HG03196 (cell line): ENCODE measurements at regions not wholly inside any gene's neighbourhood (a gene's known extent, or its start where the extent isn't known, plus 50 kb on each side); places are given as distances from the start of the nearest gene placed in this dataset.

Experiments used
- ATAC-seq: cut with Tn5 transposase; IDR thresholded peaks from one replicate; pipeline ENCODE4 v1.9.1; 2021; ENCODE audit not compliant: unreplicated experiment

- ATAC-seq = no peak
Observed at GRCh38 chr12:107271523-107271922, 178.2 kb upstream of the CRY1 start.

GRCh38 chr12:107275530-107275929, 182.2 kb upstream of the CRY1 start:
- ATAC-seq = no peak

DNA sequence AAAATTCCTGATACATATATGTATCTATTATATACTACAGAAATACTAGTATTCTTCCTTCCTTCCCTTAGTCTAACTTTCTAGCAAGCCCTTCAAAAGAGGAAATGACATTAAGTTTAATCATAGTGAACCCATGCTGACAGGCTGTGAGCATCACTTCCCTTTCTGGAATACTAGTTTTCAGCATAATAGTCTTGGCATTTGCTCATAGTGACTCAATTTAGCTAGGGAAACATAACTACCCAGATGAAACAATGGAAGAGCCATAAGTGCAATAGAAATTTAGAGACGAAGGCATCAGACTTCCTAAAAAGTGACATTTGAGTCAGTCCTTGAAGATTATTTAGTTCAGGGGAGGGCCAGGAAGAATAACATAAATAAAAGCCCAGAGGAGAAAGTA, 184.5 kb upstream of the CRY1 start:
- no peak for ATAC-seq

DNA sequence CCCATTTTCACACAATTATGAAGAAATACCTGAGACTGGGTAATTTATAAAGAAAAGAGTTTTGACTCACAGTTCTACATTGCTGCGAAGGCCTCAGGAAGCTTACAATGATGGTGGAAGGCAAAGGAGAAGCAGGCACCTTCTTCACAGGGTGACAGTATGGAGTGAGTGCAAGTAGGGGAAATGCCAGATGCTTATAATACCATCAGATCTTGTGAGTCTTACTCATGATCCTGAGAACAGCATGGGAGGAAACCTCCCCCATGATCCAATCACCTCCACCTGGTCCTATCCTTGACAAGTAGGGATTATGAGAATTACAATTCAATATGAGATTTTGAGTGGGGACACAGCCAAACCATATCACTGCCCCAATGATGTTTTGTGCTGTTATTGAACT, 189.3 kb upstream of the CRY1 start:
- no peak for ATAC-seq

GRCh38 chr12:107283652-107284051, 190.3 kb upstream of the CRY1 start:
- no peak for ATAC-seq

- no peak for ATAC-seq
Observed at GRCh38 chr12:107284692-107285091, 191.3 kb upstream of the CRY1 start.

DNA sequence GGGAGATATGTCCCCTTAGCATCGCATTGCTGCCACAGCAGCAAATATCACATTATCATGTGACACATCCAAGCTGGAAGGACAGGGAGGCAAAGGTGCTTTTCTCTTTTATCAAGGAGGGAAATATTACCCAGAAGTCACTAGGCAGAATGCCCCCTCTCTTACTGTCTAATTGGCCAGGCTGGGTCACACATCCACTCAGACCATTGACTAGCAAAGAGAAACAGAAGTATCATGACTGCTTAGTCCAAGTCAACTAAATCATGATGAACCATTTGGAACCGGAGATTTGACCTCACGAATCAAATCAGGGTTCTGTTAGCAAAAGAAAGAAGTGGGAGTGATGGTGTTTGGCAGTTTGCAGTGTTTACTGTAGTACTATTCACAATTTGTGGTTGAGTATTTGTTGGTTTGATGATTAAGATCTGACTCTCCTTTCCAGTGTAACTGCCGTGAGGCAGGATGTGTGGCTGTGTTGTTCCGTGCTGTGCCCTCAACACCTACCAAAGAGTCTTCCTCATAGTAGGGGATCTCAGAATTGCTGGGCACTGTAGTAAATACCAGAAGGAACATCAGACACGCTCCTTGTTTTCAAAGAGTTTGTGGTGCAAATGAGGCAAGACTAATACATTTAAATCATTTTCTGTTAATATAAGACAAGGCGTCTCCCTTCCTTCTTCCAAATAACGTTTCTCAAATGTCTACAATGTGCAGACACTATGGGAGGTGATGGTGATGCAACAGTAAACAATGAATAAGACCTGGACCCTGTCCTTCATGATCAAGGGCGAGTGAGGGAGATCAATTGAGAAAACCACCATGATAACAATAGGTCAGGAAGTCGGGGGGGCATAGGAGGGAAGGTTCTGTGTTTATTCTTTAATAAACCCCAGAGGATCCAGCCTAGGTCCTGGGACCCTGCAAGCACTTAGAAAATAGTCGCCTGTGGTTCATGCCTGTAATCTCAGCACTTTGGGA, 194.4 kb upstream of the CRY1 start:
- no peak for ATAC-seq

DNA sequence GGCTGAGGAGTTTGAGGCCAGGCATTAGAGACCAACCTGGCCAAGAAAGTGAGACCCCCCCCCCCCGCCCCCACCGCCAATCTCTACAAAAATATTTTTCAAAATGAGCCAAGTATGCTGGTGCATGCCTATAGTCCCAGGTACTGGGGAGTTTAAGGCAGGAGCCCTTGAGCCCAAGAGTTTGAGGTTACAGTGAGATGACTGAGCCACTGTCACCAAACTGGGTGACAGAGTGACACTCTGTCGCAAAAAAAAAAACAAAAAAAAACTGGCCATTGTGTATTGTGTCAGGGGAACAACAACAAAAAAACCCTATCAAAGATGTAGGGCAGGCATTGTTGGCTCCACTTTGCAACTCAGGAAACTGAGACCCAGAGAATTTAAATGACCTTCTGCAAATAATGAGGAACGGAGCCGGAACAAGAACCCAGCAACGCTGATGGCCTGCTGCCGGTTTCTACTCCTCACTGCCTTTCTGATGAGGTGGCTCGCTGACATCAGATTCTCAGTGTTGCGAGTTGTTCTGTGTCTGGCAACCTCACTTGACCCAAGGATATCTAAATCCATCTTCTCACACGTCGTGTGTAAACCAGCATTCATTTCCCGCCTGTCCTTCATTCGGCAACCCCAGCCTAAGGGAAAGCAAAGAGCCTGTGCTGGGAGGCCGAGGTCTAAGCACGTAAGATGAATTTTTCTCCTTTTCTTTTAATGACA, 195.2 kb upstream of the CRY1 start:
- no peak for ATAC-seq

DNA sequence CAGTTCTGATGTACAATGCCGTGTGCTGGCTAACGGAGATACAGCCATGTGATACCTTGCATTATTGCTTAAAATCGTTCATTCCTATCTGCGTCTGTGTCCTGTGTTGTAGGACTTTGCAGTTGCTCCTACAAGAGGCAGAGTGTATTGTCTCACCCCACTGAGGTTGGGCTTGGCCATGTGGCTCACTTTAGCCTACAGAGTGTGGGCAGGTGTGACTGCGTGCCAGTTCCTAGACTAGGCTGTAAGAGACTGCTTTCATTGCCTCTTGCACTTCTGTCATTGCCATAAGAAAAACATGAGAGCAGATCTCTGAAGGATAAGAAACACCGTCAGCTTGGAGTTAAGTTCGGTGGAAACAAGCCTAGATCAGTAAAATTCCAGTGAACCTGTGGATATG, 197.7 kb upstream of the CRY1 start:
- ATAC-seq = no peak

DNA sequence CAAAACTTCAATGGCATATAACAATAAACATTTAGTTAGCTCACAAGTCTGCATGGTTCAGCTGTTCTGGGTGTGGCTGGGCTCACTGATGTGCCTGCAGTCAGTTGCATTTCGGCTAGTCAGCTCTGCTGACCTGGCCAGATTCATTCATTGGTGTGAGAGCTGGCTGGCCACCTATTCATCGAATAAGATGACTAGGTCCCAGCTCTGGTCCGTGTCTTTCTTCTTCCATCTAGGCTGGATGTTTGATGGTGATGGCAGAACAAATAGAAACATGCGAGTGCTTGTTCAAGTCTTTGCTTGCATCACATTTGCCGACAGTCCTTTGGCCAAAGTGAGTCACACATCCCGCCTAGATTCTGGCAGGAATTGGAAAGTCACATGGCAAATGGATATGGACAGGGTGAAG, 203.3 kb upstream of the CRY1 start:
- no peak for ATAC-seq

DNA sequence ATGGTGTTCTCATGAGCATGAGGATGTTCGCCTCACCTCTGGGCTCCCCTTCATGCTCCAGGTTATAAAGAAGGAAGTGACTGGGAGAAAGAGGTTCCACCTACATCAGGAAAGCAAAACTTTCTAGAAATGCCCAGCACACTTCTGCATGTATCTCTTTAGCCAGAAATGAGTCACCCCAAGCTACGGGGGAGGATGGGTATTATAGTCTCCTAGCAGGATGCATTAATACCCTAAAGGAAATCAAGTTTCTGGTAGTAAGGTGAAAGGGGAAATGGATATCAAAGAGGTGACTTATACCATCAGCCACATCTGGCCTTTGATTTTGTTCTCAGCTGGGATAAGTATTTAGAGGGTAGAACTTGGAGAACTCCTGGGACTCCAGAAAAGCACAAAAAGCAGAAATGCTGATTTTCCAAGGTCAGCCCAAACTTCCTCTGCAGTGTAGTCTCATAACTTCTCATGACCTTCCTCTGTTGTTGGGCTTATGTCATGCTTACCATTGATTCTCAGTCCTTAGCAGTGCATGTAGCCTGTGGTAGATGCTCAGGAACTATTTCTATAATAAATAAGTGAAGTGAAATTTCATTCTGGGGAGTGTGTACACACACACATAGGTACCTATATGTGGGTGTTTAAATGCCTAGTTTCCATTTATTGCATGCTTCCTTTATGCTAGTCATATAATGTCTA, 209.4 kb upstream of the CRY1 start:
- no peak for ATAC-seq

- no peak for ATAC-seq
Observed at GRCh38 chr12:107304588-107305532, 211.5 kb upstream of the CRY1 start.

DNA sequence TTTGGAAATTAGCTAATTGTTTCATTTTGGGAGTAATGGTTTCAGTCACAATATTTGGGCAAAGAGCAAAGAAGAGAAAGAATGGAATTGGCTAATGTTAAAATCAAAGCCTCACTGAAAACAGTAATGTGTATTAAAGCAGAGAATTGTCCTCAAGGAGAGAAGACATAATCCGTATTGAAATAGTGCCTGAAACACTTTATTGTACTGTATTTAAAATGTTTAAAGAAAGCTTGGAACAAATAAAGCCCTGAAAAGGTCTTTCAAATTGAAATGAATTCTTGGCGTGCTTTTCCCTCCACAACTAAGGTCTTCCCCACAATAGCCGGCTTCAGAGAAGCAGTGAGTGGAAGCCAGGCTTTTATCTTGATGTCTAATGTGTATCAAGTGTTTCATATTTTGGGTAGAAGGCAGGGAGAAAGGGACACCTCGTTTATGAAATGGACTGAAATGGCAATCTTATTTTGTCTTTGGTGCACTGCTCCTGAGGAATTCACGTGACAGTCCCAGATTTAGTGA, 212.9 kb upstream of the CRY1 start:
- no peak for ATAC-seq

DNA sequence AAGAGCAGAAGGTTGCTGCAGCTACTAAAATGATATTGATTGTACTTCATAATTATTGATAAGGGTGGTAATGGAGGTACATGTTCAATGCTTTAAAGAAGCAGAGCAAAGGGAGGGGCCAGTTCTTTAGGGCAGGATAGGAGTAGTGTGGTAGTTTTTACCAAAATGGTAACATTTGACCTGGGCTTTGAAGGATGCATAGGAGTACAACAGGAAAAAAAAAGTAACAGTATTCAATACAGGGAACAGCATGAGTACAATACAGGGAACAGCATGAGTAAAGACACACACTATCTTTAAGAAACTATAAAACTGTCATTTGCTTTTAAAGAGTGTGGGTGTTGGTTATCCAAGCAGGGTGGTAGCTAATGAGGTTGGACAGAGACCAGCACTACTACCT, 215.0 kb upstream of the CRY1 start:
- no peak for ATAC-seq

DNA sequence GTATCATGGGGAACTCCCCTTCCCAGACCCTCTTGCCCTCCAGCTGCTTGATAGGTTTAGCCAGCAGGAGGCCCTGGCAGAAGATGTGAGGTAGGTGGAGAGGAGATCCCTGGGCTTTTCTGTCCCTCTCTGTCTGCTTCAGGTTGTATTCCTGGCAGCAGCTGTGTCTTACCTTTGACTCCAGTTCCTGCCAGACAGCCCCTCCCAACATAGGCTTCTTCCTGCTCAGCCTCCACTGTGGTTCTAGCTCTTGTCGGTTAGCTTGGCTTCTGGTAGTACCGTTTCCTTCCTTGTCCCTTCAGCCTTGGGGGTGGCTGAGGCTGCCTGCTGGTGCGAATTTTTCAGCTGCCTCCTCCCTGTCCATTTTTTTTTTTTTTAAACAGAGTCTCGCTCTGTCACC, 215.7 kb upstream of the CRY1 start:
- no peak for ATAC-seq

- ATAC-seq = no peak
Observed at GRCh38 chr12:107310621-107311020, 217.3 kb upstream of the CRY1 start.

GRCh38 chr12:107311682-107312081, 218.3 kb upstream of the CRY1 start:
- ATAC-seq = no peak

DNA sequence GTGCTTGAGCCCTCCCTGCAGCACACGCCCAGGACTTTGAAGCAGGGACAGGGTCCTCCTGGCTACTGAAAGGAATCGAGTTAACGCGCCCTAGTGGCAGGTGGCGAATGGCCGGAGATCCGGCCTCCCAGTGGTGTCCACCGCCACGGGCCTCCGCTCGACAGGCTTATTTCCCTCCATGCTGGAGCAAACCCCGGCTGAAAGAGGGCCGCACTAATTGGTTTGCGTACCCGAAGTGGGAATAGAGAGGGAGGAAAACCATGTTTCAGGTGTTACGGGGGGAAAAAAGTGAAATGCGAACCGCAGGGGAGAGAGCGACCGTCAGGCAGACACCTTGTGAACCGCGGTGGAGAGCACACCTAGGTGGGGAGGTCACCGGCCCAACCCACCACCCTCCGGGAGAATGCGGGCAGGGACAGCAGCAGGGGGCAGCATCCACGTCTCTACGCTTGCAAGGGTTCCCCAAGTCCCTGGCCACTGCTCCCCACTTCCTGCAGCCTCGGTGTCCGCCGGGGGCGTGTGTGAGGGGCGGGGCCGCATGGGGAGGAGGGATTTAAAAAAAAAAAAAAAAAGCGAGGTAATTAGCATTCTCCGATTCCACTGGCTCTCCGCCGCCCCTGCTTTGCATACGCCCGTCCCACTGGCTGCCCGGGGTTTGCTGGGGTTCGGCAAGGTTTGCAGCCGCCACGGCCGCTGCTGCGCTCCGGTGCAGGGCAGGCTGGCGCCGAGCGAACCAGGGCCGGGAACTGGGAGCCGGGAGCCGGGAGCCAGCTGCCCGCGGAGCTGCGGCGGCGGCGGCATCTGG, 224.6 kb upstream of the CRY1 start:
- ATAC-seq = no peak

DNA sequence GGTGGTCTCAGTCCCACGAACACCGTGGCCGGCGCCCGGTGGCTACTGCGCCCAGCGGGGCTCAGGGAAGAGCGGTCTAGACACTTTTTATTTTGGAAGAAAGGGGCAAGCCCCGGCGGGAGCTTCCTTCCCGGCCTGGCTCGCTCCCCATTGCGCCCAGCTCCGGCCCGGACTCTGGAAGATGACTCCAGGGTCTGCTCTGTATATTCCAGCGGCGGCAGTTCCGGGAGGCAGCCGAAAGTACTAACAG, 225.1 kb upstream of the CRY1 start:
- no peak for ATAC-seq
